ENCODE measurements at regions not wholly inside any gene's neighbourhood (a gene's known extent, or its start where the extent isn't known, plus 50 kb on each side); places are given as distances from the start of the nearest gene placed in this dataset.

DNA sequence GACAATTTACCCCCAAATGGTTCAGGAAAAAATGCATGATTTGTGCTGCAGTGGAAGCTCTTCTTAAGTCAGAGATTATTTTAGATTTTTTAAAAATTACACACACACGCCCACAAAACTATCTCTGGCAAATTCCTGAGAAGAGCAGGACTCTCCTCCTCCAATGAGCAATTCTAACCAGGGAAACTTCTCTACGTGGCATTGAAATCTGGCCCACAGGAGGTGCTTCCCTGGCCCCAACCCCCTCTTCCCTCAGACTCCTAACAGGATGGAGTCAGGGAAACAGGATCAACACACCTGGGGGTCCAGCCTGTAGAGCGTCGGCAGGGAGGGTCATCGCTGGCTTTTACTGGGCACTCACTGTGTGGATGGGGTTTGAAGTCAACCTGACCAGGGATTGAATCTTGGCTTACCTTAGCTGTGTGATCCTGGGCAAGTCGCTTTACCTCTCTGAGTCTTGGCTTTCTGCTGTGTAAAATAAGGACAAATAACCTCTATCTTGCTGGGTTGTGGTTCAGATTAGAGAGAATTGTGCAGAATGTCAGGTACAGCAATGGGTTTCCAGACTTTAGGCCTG, 65.4 kb upstream of the ASAP2 start:
- no peak for TF ChIP-seq POLR2A (IDR thresholded peaks at IDR 0.05)
- TF ChIP-seq, protein P1, sequence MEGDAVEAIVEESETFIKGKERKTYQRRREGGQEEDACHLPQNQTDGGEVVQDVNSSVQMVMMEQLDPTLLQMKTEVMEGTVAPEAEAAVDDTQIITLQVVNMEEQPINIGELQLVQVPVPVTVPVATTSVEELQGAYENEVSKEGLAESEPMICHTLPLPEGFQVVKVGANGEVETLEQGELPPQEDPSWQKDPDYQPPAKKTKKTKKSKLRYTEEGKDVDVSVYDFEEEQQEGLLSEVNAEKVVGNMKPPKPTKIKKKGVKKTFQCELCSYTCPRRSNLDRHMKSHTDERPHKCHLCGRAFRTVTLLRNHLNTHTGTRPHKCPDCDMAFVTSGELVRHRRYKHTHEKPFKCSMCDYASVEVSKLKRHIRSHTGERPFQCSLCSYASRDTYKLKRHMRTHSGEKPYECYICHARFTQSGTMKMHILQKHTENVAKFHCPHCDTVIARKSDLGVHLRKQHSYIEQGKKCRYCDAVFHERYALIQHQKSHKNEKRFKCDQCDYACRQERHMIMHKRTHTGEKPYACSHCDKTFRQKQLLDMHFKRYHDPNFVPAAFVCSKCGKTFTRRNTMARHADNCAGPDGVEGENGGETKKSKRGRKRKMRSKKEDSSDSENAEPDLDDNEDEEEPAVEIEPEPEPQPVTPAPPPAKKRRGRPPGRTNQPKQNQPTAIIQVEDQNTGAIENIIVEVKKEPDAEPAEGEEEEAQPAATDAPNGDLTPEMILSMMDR (IDR thresholded peaks at IDR 0.05), result no peak
- Histone ChIP-seq H3K4me3 (no peak overlapping the region), H3K9me3 (no peaks in the 10 kb centered on the region), H3K4me1 (peaks cover 0 to 20% (median 0%) of the 10 kb centered on the region in 4 donors), H3K36me3 (no peaks in the 10 kb centered on the region), H3K27ac (no peak overlapping the region), H3K27me3 (no peaks in the 10 kb centered on the region)
- DNase-seq, result no peak

DNA sequence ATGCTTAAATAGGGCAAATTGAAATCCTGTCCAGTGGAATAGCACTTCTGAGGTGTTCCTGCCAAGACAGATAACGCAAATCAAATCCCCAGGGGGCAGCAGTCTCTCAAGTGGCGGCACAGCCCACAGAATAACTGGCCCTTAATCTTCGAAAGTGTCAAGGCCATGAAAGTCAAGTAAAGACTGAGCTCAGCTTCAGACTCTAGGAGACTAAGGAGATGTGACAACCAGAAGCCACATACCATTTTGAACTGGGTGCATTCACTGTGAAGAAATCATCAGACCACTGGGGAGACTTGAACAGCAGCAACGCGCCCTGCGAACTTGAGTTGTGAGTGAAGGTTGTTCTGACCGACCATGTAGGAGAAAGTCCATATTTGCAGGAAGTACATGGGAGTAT, 66.0 kb upstream of the ASAP2 start:
- Histone ChIP-seq H3K27me3 (no peaks in the 10 kb centered on the region), H3K4me1 (peaks cover 0 to 20% (median 0%) of the 10 kb centered on the region in 4 donors), H3K27ac (no peak overlapping the region), H3K9me3 (no peaks in the 10 kb centered on the region), H3K4me3 (no peak overlapping the region), H3K36me3 (no peaks in the 10 kb centered on the region)
- TF ChIP-seq, protein P1 (IDR thresholded peaks at IDR 0.05), result no peak
- TF ChIP-seq POLR2A (IDR thresholded peaks at IDR 0.05), result no peak
- no peak for DNase-seq

DNA sequence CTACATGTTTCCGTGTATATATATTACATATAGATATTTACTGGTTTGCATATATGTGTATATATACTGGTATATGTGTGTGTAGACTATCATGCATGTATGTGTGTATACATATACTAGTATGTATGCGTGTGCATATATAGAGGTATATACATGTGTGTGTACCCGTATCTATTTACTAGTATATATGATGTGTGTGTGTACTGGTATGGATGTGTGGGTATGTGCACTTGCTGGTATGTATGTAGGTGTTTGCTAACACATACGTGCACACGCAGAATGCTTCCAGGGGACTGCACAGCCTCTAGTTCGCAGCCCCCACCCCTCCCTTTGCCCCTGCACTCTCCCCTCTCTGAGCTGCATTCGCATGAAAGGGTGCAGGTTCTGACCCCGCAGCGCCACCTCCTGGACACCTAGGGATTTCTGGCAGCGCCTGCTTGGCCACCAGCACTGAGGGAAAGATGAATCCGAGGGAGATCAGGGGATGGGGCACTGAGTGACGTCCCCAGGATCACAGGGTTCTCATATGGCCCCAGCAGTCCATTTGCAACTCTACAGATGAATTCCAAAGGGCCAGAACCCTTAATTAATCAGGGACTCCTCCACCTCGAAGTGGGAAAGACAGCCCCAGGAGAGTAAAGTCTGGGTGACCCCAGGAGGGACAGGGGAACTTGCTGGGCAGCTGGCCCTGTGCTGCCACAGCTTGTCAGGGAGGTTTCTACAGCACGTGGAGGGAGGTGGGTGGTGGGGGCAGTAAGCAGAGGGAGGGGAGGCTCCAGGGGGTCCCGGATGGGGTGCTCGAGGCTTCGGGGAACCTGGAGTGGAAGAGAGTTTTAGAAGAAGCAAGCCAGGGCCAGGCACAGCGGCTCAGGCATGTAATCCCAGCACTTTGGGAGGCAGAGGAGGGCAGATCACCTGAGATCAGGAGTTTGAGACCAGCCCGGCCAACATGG, 66.8 kb upstream of the ASAP2 start:
- TF ChIP-seq, protein P1 (IDR thresholded peaks at IDR 0.05), result peak in 4 of 6 experiments; percentile 60 to 73 (median 72)
- TF ChIP-seq POLR2A (IDR thresholded peaks at IDR 0.05), result no peak
- no peak overlapping the region for H3K4me3 ChIP-seq
- no peaks in the 10 kb centered on the region for H3K9me3 ChIP-seq
- H3K4me1 ChIP-seq, result peaks cover 0 to 20% (median 0%) of the 10 kb centered on the region in 4 donors
- H3K27me3 ChIP-seq, result no peaks in the 10 kb centered on the region
- no peaks in the 10 kb centered on the region for H3K36me3 ChIP-seq
- H3K27ac ChIP-seq, result no peak overlapping the region
- peak; percentile 28 to 88 (median 86) for DNase-seq

DNA sequence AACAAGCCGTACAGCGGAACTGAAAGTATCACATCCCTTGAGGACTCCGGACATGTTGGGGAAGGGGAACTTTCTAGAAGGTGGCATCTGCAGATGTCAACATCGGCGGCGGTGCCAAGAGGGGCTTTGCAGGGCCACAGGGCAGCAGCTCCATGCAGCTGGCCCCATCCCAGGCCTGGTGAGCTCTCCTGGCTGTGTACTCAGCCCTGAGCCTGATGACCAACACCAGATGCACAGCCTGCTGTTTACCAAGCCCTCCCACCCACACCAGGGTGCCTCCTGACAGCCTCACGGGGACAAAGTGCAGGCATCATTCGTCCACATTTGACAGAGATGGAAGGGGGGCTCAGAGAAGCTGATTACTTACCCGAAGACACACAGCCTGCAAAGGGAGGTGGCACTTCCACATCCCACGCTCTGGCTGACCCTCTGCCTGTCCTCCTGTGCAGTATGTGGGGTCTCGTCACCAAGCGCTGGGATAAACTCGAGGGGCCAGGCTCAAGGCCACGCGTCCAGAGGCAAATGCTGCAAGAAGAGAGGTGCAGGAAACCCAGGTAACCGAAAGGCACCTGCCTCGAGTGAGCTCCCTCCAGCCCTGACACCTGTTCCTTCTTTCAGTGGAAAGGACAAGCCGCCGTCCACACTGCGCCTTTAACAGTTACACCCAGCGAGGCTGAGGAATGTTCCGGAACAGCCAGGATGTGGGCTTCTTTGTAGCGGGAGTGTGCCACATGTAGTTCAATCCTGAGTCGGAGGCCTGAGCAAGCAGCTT, 69.0 kb upstream of the ASAP2 start:
- H3K27ac ChIP-seq, result peak overlapping the region in 3 of 4 donors; percentile 46 to 85 (median 64)
- peaks cover 0 to 3% (median 0%) of the 10 kb centered on the region in 4 donors for H3K9me3 ChIP-seq
- H3K4me1 ChIP-seq, result peaks cover 0 to 8% (median 0%) of the 10 kb centered on the region in 4 donors
- TF ChIP-seq, protein P1 (IDR thresholded peaks at IDR 0.05), result no peak
- peak in 1 of 2 donors; percentile 12 for TF ChIP-seq POLR2A (IDR thresholded peaks at IDR 0.05)
- H3K27me3 ChIP-seq, result no peaks in the 10 kb centered on the region
- no peaks in the 10 kb centered on the region for H3K36me3 ChIP-seq
- H3K4me3 ChIP-seq, result peak overlapping the region in 1 of 4 donors; percentile 15
- DNase-seq, result peak in 1 of 3 donors; percentile 68

DNA sequence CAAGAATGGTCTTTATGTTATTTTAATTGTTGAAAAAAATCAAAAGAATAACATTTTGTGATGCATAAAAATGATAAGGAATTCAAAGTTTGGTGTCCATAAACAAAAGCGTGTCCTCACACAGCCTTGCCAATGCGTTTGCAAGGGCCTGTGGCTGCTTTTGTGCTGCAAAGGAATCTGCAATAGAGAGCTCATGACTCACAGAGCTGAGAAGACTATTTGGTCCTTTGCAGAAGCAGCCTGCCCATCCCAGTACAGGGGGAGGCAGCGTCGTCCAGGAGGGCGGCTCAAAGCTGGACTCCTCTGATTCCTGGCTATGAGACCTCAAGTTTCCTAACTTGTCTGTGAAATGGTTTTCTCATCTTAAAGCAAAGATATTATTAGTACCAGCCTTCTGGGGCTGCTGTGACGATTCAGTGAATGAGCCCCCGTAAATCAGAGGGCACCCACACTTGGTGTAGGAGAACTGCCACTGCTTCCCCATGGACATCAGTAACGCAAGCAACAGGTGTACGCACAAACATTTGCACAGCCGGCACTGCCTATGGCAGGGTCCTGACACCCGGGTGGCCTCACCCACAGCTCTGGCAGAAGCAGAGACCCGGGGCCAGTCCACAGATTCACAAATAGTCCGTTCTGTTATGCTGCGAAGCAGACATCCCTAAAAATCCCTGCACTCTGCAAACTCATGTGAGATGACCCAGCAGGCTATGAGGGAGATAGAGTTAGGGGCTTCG, 70.6 kb upstream of the ASAP2 start:
- Histone ChIP-seq H3K27me3 (no peaks in the 10 kb centered on the region), H3K27ac (peak overlapping the region in 2 of 4 donors; percentile 35 to 48), H3K4me1 (peaks cover 0 to 4% (median 0%) of the 10 kb centered on the region in 4 donors), H3K9me3 (peaks cover 0 to 3% (median 0%) of the 10 kb centered on the region in 4 donors), H3K4me3 (no peak overlapping the region), H3K36me3 (no peaks in the 10 kb centered on the region)
- no peak for DNase-seq
- TF ChIP-seq, protein P1 (IDR thresholded peaks at IDR 0.05), result no peak
- TF ChIP-seq POLR2A (IDR thresholded peaks at IDR 0.05), result no peak

Measured in Peyer's patch (tissue), 4 donors.